ENCODE measurements at regions not wholly inside any gene's neighbourhood (a gene's known extent, or its start where the extent isn't known, plus 50 kb on each side); places are given as distances from the start of the nearest gene placed in this dataset.
A peak's percentile ranks its signal among the peaks of the same experiment; 100 is the strongest.
"Not testable (repeated sequence)": the region's sequence is repeated elsewhere in the genome, so short reads cannot be mapped to it uniquely, and the experiment has no call there.

DNA sequence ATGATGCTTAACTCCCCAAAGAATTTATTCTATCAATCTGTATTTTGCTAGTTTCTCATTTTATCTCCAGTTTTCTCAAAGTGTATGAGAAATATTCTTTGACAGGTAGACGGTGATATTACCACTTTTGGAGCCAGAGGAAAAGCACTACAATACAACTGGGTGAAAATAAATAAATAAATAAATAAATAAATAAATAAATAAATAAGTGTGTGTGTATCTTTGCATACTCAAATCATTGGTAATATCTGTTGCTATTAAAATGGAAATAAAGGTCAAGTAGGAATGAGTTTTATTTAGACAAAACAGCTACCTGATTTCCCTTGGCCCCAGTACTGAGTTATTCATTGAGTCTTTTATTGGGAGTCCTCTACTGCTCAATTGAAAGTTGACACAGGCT is 114.3 kb downstream of the RBMX2 start:
- no peak for TF ChIP-seq SPI1 (IDR thresholded peaks at IDR 0.05; ENCODE audit: low read depth, low read length)
- TF ChIP-seq POU2F2 (IDR thresholded peaks at IDR 0.05; ENCODE audit: low read depth, low read length) = no peak
- no peak for TF ChIP-seq PAX5 (IDR thresholded peaks at IDR 0.05; ENCODE audit: insufficient read depth, low read length, severe bottlenecking)
- no peak for TF ChIP-seq TAF1 (IDR thresholded peaks at IDR 0.05; ENCODE audit: low read depth, low read length)
- TF ChIP-seq POLR2AphosphoS5 (IDR thresholded peaks at IDR 0.05; ENCODE audit: low read depth, low read length) = no peak
- no peak for TF ChIP-seq POLR2A (IDR thresholded peaks at IDR 0.05; ENCODE audit: low read depth, low read length)
- FAIRE-seq (no peak), DNase-seq (ENCODE audit: insufficient read length, low spot score) (no peak)

DNA sequence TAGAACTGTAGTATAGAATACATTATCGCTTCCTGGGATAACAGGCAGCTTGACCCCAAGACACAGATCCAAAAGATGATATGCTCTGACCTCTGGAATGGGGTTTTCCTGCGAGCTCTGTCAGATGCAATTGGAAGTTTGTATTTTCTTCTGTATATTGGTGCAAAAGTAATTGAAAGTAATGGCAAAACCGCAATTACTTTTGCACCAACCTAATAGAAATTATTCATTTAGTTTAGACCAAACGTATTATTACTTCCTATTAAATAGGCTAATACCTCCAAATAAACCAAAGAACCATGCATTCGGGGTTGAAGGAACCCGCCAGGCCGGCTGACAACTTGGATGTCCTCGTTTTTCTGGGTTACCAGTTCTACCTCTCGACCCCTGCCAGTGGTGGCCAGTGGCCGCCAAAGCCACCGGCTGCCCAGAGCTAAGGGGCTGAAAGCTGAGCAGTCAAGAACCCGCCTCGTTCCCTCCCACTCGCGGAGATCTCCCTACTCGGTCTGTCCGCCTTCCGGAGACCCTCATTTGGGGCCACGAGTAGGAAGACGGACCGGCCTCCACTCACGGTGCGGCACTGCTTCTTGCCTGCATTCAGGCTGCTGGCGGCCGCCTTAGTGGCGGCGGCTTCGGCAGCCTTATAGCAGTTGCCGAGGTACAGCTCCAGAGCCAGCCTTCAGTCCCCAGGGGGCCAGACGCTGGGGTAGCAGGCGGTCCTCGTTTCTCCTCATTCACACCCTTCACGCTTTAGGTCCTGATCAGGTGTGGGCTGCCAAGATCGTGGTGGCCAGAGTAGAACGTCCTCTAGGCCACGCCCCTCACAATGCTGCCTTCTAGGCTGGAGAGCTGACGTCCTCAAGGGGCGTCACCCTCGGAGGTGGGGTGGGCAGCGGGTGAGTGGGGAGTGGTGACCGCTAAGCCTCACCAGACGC is 121.9 kb downstream of the RBMX2 start:
- TF ChIP-seq TAF1 (IDR thresholded peaks at IDR 0.05; ENCODE audit: low read depth, low read length) (no peak), SPI1 (IDR thresholded peaks at IDR 0.05; ENCODE audit: low read depth, low read length) (no peak), POLR2AphosphoS5 (IDR thresholded peaks at IDR 0.05; ENCODE audit: low read depth, low read length) (no peak), POLR2A (IDR thresholded peaks at IDR 0.05; ENCODE audit: low read depth, low read length) (no peak), POU2F2 (IDR thresholded peaks at IDR 0.05; ENCODE audit: low read depth, low read length) (no peak), PAX5 (IDR thresholded peaks at IDR 0.05; ENCODE audit: insufficient read depth, low read length, severe bottlenecking) (no peak)
- peak; percentile 5 for DNase-seq (ENCODE audit: insufficient read length, low spot score)
- peak; percentile 40 for FAIRE-seq

DNA sequence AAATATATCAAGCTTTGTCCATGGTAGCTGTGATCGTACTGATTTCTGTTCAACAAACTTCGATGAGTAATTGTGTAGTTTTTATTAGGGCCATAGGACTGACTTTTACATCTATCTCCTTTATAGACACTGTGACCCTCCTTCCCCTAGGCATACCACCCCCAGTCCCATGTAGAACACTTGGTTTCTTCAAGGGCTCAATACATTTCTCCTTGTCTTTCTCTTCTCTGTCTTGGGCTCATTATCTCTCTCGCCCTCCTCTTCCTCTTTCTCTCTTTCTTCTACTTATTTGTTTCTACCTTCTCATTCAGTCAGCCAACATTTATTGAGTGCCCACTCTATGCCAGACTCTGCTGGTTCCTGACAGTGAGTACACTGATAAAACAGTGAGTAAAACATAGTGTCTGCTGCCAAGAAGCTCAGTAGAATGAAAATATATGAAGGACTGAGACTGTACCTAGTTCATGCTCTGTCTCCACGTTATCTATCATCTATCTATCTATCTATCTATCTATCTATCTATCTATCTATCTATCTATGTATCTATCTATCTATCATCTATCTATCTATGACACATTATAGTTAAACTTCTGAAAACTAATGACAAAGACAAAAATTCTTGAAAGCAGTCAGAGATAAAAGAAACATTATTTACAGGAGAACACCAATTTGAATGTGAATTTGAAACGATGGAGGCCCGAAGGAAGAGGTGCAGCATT is 122.8 kb downstream of the RBMX2 start:
- no peak for TF ChIP-seq POLR2AphosphoS5 (IDR thresholded peaks at IDR 0.05; ENCODE audit: low read depth, low read length)
- FAIRE-seq (no peak), DNase-seq (ENCODE audit: insufficient read length, low spot score) (no peak)

DNA sequence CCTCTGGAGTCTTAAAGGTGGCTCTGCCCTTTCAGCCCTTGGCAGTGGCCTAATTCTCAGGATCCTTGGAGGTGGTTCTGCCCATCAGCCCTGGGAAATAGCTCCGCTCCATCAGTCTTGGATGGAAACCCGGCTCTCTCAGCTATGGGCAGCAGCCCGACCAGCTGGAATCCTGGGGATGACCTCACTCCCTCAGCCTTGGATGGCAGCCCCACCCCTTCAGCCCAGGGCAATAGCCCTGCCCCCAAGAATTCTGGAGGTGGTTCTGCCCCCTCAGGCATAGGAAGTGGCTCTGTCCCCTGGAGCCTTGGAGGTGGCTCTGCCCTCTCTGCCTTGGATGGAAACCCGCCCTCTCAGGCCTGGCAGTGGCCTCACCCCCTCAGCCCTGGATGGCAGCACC is 127.7 kb downstream of the RBMX2 start:
- no peak for TF ChIP-seq PAX5 (IDR thresholded peaks at IDR 0.05; ENCODE audit: insufficient read depth, low read length, severe bottlenecking)
- DNase-seq (ENCODE audit: insufficient read length, low spot score) (no peak), FAIRE-seq (no peak)

DNA sequence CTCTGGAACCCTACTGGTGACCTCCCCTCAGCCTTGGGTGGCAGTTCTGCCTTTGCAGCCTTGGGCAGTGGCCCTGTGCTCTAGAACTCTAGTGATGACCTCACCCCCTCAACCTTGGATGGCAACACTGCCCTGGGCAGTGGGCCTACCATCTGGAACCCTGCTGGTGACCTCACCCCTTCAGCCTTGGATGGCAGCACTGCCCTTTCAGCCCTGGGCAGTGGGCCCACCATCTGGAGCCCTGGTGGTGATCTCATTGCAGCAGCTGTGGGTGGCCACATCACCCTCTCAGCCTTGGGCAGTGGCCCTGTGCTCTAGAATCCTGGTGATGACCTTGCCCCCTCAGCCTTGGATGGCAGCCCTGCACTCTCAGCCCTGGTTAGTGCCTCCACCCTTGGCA is 129.3 kb downstream of the RBMX2 start:
- FAIRE-seq = no peak
- no peak for DNase-seq (ENCODE audit: insufficient read length, low spot score)
- TF ChIP-seq POLR2AphosphoS5 (IDR thresholded peaks at IDR 0.05; ENCODE audit: low read depth, low read length) (no peak), SPI1 (IDR thresholded peaks at IDR 0.05; ENCODE audit: low read depth, low read length) (no peak), POLR2A (IDR thresholded peaks at IDR 0.05; ENCODE audit: low read depth, low read length) (no peak), PAX5 (IDR thresholded peaks at IDR 0.05; ENCODE audit: insufficient read depth, low read length, severe bottlenecking) (no peak), TAF1 (IDR thresholded peaks at IDR 0.05; ENCODE audit: low read depth, low read length) (no peak), POU2F2 (IDR thresholded peaks at IDR 0.05; ENCODE audit: low read depth, low read length) (no peak)

DNA sequence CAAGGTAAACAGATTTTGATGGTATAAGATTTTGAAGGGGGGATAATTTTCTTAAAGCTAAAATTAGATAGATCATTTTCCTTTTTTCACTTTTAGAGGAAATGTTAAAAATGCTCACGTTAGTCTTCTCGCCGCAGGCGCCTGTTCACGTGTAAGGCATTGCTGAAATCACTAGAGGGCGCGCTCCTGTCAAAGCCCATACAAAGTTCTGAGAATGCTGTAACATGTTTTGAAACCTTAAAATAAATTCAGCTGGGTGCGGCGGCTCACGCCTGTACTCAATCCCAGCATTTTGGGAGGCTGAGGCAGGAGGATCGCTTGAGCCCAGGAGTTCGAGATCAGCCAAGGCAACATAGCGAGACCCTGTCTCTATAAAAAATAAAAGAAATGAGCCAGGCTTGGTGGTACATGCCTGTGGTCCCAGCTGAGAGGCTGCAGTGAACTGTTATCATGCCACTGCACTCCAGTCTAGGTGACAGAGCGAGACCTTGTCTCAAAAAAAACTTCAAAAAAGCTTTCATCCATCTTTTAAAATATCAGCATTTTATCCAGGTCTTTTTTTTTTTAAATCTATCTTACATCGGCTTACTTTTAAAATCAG is 138.0 kb downstream of the RBMX2 start:
- TF ChIP-seq TAF1 (IDR thresholded peaks at IDR 0.05; ENCODE audit: low read depth, low read length) (no peak), POLR2AphosphoS5 (IDR thresholded peaks at IDR 0.05; ENCODE audit: low read depth, low read length) (no peak), SPI1 (IDR thresholded peaks at IDR 0.05; ENCODE audit: low read depth, low read length) (no peak), PAX5 (IDR thresholded peaks at IDR 0.05; ENCODE audit: insufficient read depth, low read length, severe bottlenecking) (no peak), POLR2A (IDR thresholded peaks at IDR 0.05; ENCODE audit: low read depth, low read length) (no peak)
- peak; percentile 77 for FAIRE-seq
- DNase-seq (ENCODE audit: insufficient read length, low spot score) = no peak

DNA sequence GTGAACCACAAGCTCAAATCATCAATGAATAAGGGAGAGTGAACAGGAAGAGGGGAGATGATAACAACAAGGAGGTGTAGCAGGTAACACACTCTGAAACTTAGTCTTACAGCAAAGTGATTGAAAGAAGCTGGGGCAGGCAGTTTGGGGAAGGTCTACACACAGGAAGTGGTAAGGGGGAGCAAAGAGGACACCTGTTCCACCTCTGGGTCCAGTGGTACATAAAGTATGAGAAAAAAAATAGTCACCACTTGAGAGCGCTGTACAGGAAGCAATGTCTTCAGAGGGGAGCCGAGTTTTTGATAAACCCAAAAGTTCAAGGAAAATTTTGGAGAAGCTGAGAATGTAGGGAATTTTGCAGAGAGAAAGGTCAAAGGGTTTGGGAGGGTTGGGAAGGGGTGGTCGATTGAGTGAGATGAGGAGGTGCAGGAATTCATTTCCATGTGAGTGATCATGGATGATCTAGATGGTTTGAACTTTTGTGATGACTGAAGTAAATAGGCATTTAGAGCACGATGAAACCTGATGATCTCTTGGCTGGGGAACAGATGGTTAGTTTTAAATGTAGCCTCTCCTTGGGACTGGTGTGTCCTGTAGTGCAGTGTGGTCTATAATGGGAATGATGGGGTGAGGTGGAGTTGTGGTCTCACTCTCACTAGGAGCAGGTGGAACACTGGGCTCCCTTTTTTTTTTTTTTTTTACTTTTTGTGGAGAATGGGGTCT is 142.0 kb downstream of the RBMX2 start:
- TF ChIP-seq SPI1 (IDR thresholded peaks at IDR 0.05; ENCODE audit: low read depth, low read length) (no peak), POLR2AphosphoS5 (IDR thresholded peaks at IDR 0.05; ENCODE audit: low read depth, low read length) (no peak), POLR2A (IDR thresholded peaks at IDR 0.05; ENCODE audit: low read depth, low read length) (no peak), POU2F2 (IDR thresholded peaks at IDR 0.05; ENCODE audit: low read depth, low read length) (no peak), PAX5 (IDR thresholded peaks at IDR 0.05; ENCODE audit: insufficient read depth, low read length, severe bottlenecking) (no peak), TAF1 (IDR thresholded peaks at IDR 0.05; ENCODE audit: low read depth, low read length) (no peak)
- DNase-seq (ENCODE audit: insufficient read length, low spot score) (no peak), FAIRE-seq (peak; percentile 56)

DNA sequence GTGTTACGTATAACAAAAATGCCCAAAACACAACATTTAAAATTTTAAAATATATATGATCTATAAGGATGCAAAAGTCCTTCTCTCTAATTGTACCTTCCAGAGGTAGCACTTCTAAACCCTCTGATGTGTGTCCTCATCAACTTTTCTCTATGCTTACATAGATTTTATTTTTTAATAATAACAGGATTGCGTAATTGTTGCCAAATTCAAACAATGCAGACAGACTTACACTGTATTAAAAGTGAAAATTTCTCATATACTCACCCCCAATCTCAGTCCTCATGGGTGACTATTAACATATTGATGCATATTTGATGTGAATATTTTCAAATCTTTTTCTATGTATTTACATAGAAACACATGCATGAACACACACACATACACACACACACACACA is 144.0 kb downstream of the RBMX2 start:
- no peak for TF ChIP-seq TAF1 (IDR thresholded peaks at IDR 0.05; ENCODE audit: low read depth, low read length)
- no peak for TF ChIP-seq POLR2A (IDR thresholded peaks at IDR 0.05; ENCODE audit: low read depth, low read length)
- no peak for TF ChIP-seq PAX5 (IDR thresholded peaks at IDR 0.05; ENCODE audit: insufficient read depth, low read length, severe bottlenecking)
- TF ChIP-seq POU2F2 (IDR thresholded peaks at IDR 0.05; ENCODE audit: low read depth, low read length) = no peak
- FAIRE-seq = no peak
- no peak for DNase-seq (ENCODE audit: insufficient read length, low spot score)

DNA sequence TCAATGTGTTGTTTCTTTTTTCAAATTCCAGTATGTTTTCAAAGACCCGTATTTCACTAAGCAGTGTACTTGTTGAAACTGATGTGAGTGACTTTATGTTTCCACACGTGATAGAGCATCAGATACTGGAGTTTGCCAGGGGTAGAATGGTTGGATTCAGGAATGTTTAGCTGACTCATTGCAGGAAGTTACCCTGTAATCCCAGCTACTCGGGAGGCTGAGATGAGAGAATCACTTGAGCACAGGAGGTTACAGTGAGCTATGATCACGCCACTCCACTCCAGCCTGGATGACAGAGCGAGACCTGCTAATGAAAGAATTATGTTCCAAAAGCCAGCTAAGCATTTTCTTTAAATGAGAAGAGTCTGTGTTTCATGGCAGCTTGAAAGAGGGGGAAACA is 147.6 kb downstream of the RBMX2 start:
- not testable (repeated sequence) for DNase-seq (ENCODE audit: insufficient read length, low spot score); FAIRE-seq

Measured in GM12891 (cell line).